ENCODE measurements at regions not wholly inside any gene's neighbourhood (a gene's known extent, or its start where the extent isn't known, plus 50 kb on each side); places are given as distances from the start of the nearest gene placed in this dataset.

- TF ChIP-seq CTCF (IDR thresholded peaks at IDR 0.05) (no peak), POLR2A (IDR thresholded peaks at IDR 0.05) (no peak)
Observed at GRCh38 chr2:215702116-215702902, 266.4 kb upstream of the FN1 start.
